NCI-H1092 (cell line): ENCODE measurements at regions not wholly inside any gene's neighbourhood (a gene's known extent, or its start where the extent isn't known, plus 50 kb on each side); places are given as distances from the start of the nearest gene placed in this dataset.
"Not testable (repeated sequence)": the region's sequence is repeated elsewhere in the genome, so short reads cannot be mapped to it uniquely, and the experiment has no call there.

Experiments used
- DNase-seq: peaks from one replicate; lab custom pipeline; 2025; lab: John Stamatoyannopoulos, UW

DNA sequence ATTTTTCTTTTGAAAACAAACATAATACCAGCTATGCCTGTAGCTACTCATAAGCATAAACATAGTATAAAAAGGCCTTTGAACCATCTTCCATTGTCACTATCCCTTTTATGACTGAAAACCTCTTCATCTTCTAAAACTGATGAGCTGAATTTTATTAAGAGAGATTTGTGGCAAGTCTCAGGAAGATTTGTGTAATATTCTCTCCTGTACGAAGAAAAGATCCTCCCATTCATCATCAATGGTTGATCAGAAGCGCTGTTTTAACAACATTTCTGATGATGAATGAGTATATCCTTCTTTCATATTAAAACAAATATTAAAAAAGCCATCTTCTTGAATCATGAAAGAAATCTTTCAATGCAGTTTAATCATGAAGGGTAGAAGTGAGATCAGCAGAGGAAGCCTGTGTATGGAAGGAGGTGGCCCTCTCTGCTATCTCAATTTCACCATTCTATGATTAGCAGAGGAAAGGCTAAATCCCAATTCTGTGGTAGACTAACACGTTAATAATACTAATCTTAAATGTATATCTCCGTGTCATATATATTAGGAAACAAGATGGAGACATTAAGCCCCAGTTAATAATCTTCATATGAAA is 430.2 kb downstream of the FRK start:
- DNase-seq: no peak

- DNase-seq: no peak
Observed at GRCh38 chr6:115629415-115629814, 431.3 kb downstream of the FRK start.

DNA sequence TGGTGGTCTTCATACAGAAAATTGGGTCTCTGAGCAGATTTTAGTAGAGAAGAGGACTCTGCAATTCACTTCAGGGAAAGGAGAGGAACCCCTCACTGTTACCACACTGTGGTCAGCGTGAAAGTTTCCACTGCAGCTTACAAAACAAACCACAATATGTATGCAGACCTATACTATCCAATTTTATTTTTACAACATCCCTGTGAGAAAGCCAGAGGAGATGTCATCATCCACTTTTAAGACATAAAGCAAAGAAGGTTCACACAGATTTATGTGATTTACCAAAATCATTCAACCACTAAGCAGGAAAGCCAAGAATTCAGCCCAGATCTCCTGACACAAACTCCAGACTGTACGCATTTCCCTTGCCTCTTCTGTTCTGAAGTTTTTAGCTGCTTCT is 442.4 kb downstream of the FRK start:
- DNase-seq: no peak

DNA sequence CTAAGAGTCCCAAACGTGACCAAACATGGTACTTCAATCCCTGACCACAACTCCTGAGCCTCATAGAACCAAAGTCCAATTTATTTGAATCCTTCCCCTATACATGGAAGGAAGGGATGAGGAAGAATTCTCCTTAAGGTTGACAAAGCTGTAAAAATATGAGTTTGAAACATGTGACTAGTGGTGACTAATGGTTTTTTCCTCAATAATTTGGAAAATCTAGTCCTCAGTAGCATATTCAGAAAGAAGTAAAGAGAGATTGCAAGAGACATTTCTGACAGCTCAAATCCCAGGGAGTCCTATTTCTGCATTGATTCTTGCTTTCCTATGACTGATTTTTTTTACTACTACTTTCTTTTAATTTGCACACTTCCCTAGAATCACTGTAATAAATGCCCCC is 443.7 kb downstream of the FRK start:
- no peak for DNase-seq

GRCh38 chr6:115613488-115613887 is 447.2 kb downstream of the FRK start:
- no peak for DNase-seq

DNA sequence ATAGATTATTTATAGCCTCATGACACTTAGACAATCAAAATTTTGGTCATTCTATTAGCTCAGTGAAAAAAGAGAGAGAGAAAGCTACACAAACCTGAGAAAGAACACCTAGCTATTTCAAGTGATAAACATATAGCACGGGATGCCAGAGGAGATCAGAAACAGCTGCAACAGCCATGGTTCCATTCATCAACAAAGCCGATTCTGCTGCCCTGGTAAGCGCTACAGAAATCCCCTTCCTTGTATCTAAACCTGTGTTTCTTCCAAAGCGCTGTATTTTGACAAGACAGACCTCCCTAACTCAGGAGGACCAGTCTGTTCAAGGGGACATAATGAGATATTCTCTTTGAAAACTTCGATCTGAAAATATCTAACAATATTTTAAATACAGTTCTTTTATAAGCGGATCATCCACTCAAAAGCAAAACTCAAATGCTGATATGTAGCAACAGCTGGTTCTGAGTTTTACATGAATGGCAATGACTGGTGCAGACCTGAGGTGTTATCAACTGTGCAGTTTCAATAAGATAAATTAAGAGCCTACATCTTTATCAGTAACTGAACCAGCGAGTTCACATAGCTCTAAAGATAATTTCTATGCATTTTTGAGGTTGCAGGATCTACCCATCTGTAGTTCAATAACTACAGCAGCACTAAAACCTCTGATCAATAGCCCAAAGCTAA is 447.8 kb downstream of the FRK start:
- DNase-seq: no peak

GRCh38 chr6:115612216-115612615 is 448.5 kb downstream of the FRK start:
- no peak for DNase-seq

- DNase-seq: no peak
Observed at GRCh38 chr6:115610696-115611095, 450.0 kb downstream of the FRK start.

DNA sequence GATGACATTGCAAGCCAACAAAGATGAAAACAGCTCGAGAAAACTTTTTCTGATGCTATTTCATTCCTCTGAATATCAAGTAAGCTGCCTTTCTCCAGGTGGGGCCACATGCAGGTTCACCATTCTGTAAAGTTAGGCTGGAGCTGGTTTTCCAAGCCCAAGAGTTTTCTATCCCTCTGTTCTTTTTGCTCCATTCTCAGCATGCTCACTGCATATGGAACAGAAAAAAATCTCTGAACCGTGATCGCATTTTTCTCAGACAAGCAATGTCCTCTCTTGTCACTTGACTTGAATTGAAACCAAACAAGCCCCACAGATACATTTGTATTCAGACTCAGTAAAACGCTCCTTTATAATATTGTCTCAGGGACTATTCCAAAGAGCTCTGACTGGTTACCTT is 451.6 kb downstream of the FRK start:
- no peak for DNase-seq

DNA sequence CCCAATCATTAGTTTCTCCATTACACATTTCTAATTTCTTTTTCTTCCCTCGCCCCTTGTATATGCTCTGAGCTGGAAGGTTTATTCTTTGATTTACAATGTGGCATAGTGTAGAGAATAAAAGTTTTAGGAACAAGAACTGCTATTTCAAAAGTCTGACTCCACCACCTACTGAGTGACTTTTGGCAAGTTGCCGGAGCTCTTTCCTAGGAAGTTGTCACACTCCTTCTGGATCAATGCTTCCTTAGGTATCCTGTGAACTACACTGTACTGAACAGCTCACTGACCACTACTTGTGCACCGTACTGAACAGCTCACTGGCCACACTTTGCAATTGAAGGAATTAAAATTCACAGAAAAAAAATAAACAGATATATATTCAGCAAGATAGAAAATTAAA is 458.2 kb downstream of the FRK start:
- DNase-seq: no peak

GRCh38 chr6:115601509-115601908 is 459.2 kb downstream of the FRK start:
- DNase-seq: no peak

DNA sequence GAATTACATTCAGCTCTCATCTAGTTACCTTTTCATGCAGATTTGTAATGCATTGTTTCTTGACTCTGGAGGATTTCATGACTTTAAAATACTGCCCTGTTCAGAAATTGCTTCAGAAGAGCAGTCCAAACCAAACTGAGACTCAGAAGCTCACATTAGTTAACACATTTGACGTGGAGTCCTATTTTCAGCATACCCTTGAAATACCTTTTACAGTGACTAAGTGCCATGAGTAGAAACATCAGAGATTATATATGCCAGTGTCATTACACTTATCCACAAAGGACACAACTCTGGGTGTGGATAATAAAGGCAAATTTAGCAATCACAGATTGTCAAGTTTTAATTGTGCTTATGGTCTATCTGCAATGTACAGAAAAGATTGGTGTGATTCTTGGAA is 459.6 kb downstream of the FRK start:
- DNase-seq: no peak

GRCh38 chr6:115594891-115595290 is 465.8 kb downstream of the FRK start:
- DNase-seq: no peak

DNA sequence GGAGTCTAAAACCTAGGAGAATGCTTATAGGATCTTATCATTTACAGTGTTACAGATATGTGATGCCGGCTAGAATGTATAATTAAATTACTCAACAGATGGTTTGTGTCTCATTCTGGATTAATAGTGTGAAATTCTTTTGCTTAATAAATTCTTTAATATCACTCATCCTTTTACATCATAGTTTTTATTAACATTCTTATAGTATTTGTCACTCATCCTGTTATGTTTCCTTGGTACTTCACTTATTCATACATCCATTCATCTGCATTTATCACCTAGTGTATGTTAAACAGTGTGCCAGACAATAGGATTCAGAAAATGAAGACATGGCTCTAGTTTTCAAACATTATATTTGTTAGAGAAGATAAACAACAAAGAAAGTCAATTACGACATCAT is 468.7 kb downstream of the FRK start:
- no peak for DNase-seq

GRCh38 chr6:115589072-115589471 is 471.6 kb downstream of the FRK start:
- not testable (repeated sequence) for DNase-seq

- DNase-seq: no peak
Observed at GRCh38 chr6:115583290-115583689, 477.4 kb downstream of the FRK start.

DNA sequence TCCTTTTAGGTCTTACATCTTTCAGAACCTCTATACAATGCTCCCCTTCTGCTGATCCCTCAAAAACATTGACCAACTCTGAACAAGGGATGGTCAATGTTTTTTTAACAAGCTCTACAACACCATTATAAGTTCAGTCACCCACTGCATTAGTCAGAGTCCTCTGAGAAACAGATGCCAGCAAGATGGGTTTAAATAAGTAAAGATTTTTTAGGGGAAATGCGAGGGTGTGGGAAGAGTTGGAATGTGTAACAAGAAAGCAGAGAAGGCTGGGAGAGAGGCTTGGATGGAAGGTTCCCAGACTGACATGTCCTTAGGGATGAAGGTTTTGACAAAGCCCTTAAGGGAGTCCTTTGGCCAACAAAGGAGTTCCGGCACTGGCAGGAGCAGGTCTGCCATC is 478.3 kb downstream of the FRK start:
- no peak for DNase-seq

DNA sequence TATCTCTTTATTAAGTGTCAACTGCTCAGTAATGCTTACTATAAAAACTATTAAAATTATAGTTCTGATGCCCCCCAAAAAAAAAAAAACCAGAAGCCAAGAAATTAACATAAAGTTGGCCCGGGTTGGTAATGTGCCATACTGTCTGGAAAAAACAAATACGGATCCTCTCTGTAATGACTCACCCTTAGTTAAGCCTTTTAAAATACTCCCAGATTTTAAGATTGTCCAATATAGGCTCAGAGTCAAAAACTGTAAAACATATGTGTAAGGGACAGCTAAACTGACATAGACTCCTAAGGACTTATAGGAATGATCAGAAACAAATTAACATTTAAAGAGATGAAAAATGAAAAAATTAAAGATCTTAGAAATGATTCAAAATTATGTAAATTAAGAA is 481.1 kb downstream of the FRK start:
- not testable (repeated sequence) for DNase-seq

GRCh38 chr6:115577270-115577669 is 483.4 kb downstream of the FRK start:
- DNase-seq: no peak

DNA sequence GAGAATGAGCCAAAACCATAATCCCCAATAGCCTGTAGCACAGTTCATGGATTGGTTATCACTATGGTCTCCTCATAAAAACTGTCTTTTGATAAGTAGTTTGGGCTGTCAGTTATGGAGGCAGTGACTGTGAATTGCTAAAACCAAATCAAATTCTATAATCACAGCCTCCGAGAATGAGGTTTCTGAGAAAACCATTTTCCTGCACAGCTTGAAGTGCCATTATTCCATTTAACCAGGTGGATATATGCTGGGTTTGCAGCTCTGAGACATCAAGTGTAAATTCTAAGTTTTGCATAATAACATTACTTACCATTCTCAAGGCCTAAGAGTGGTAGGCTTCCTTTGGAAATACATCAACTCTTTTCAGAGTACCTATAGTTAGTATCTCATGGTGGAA is 485.4 kb downstream of the FRK start:
- DNase-seq: no peak

DNA sequence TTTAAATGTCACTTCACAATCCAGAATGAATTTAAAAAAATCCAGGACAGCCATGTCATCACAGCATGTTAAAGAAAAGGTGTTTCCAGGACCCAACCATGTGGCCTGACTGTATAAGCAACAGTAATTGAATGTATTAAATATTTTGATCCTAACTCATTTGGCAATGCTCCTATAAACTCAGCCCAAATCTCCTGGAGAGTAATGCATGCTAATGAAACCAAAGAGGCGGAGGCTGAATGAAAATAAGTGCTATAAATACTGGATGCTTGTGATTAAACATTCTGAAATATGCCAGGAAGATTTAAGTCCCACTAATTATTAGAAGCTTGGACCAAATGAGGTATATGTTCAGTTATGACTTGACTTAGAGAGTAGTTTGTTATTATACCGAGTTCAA is 486.8 kb downstream of the FRK start:
- DNase-seq: no peak

- DNase-seq: no peak
Observed at GRCh38 chr6:115570331-115570730, 490.4 kb downstream of the FRK start.

DNA sequence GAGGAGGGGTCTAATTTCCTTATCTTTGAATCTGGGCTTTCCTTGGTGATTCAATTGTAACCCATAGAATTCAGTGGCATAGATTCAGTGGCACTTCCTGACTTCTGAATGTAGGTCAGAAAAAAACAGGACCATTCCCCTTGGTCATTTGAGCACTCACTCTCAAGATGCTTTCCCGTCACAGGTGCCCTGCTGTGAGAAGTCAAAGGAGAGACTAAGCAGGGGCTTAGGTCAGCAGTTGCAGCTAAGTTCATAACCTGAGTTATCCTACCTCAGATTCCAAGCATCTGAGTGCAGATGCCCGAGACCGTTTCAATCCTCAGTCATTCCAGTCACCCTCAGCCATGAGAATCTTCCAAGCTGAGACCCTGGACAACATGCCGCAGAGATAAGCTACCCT is 506.6 kb downstream of the FRK start:
- DNase-seq: no peak

DNA sequence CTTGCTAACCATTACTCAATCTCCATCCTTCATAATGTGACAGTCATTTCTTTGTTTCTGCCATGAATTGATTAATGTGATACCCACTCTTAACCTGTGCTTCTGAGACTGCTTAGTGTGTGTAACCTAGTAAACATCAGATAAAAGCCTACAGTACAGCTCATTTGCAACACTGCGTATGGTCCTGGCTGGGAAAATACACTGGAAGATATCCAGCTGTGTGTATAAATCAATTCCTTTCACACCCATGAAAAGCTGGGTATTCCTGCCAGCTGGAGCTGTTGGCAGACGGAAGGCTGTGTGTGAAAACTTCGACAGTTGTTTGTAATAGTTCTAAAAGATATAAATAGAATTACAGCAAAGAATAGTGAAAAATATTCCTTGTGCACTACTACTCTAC is 509.2 kb downstream of the FRK start:
- DNase-seq: peak; percentile 14
